Memory B cell (primary cell): ENCODE measurements at regions not wholly inside any gene's neighbourhood (a gene's known extent, or its start where the extent isn't known, plus 50 kb on each side); places are given as distances from the start of the nearest gene placed in this dataset.
"Not testable (repeated sequence)": the region's sequence is repeated elsewhere in the genome, so short reads cannot be mapped to it uniquely, and the experiment has no call there.

Experiments used
- ATAC-seq: fragments of 150-1000 bp; cut with Tn5 transposase; 2 replicates; pipeline ENCODE4 v1.10.0; 2021; ENCODE audit warnings: low read depth, mild to moderate bottlenecking, moderate library complexity
- DNase-seq, 2 donors: peaks; one replicate each; pipeline ENCODE4 v3.0.0; 2022; ENCODE audit warnings: low spot score in 2 of 2
- H3K27ac Mint-ChIP-seq: one replicate; pipeline ENCODE4 v1.8.0; 2022; ENCODE audit warnings: mild to moderate bottlenecking, moderate library complexity, mixed read lengths
- H3K27me3 Mint-ChIP-seq: one replicate; pipeline ENCODE4 v1.8.0; 2022; ENCODE audit warnings: mixed read lengths
- H3K36me3 Mint-ChIP-seq: one replicate; pipeline ENCODE4 v1.8.0; 2022; ENCODE audit warnings: mild to moderate bottlenecking, mixed read lengths
- H3K4me1 Mint-ChIP-seq: one replicate; pipeline ENCODE4 v1.8.0; 2022; ENCODE audit warnings: mixed read lengths
- H3K4me3 Mint-ChIP-seq: one replicate; pipeline ENCODE4 v1.8.0; 2022; ENCODE audit warnings: mild to moderate bottlenecking, moderate library complexity, mixed read lengths
- H3K9me3 Mint-ChIP-seq: one replicate; pipeline ENCODE4 v1.8.0; 2022; ENCODE audit warnings: mixed read lengths

GRCh38 chr14:106184771-106185170, 658.4 kb downstream of the TMEM121 start:
- not testable (repeated sequence) for H3K27ac Mint-ChIP-seq, H3K4me1 Mint-ChIP-seq, DNase-seq, H3K27me3 Mint-ChIP-seq, ATAC-seq, H3K9me3 Mint-ChIP-seq, H3K36me3 Mint-ChIP-seq
- H3K4me3 Mint-ChIP-seq: peak overlapping the region; percentile 32

- not testable (repeated sequence) for H3K27ac Mint-ChIP-seq, H3K27me3 Mint-ChIP-seq, H3K4me1 Mint-ChIP-seq, H3K9me3 Mint-ChIP-seq, DNase-seq, H3K36me3 Mint-ChIP-seq, ATAC-seq
- H3K4me3 Mint-ChIP-seq: peak overlapping the region; percentile 32
Measured at GRCh38 chr14:106185174-106185836, 658.9 kb downstream of the TMEM121 start.

GRCh38 chr14:106185837-106186233, 659.5 kb downstream of the TMEM121 start:
- H3K9me3 Mint-ChIP-seq: no peaks in the 10 kb centered on the region
- no peak overlapping the region for H3K4me3 Mint-ChIP-seq
- H3K27ac Mint-ChIP-seq: no peak overlapping the region
- no peaks in the 10 kb centered on the region for H3K36me3 Mint-ChIP-seq
- peaks cover 9% of the 10 kb centered on the region for H3K27me3 Mint-ChIP-seq
- ATAC-seq (peak; percentile 65), DNase-seq (peak in 1 of 2 donors; percentile 7)
- H3K4me1 Mint-ChIP-seq: peaks cover 2% of the 10 kb centered on the region

GRCh38 chr14:106187216-106187615, 660.8 kb downstream of the TMEM121 start:
- Mint-ChIP-seq H3K27me3 (peaks cover 9% of the 10 kb centered on the region), H3K36me3 (no peaks in the 10 kb centered on the region), H3K27ac (no peak overlapping the region), H3K4me1 (peaks cover 2% of the 10 kb centered on the region), H3K9me3 (no peaks in the 10 kb centered on the region), H3K4me3 (no peak overlapping the region)
- ATAC-seq (no peak), DNase-seq (no peak)

- H3K27ac Mint-ChIP-seq, DNase-seq, H3K4me3 Mint-ChIP-seq, H3K36me3 Mint-ChIP-seq, H3K9me3 Mint-ChIP-seq, H3K4me1 Mint-ChIP-seq, ATAC-seq: not testable (repeated sequence)
- peaks cover 11% of the 10 kb centered on the region for H3K27me3 Mint-ChIP-seq
Measured at GRCh38 chr14:106192701-106193100, 666.3 kb downstream of the TMEM121 start.

GRCh38 chr14:106196459-106196858, 670.1 kb downstream of the TMEM121 start:
- ATAC-seq, H3K4me3 Mint-ChIP-seq, H3K4me1 Mint-ChIP-seq, H3K27ac Mint-ChIP-seq, H3K36me3 Mint-ChIP-seq, DNase-seq, H3K27me3 Mint-ChIP-seq, H3K9me3 Mint-ChIP-seq: not testable (repeated sequence)

GRCh38 chr14:106197264-106197663, 670.9 kb downstream of the TMEM121 start:
- not testable (repeated sequence) for H3K27ac Mint-ChIP-seq, DNase-seq, H3K27me3 Mint-ChIP-seq, H3K4me1 Mint-ChIP-seq, ATAC-seq, H3K9me3 Mint-ChIP-seq, H3K4me3 Mint-ChIP-seq, H3K36me3 Mint-ChIP-seq

- no peaks in the 10 kb centered on the region for H3K4me1 Mint-ChIP-seq
- H3K27ac Mint-ChIP-seq: no peak overlapping the region
- DNase-seq (no peak), ATAC-seq (no peak)
- no peak overlapping the region for H3K4me3 Mint-ChIP-seq
- H3K9me3 Mint-ChIP-seq: no peaks in the 10 kb centered on the region
- peaks cover 13% of the 10 kb centered on the region for H3K27me3 Mint-ChIP-seq
- no peaks in the 10 kb centered on the region for H3K36me3 Mint-ChIP-seq
Measured at GRCh38 chr14:106199097-106199496, 672.7 kb downstream of the TMEM121 start.

GRCh38 chr14:106200541-106201315, 674.3 kb downstream of the TMEM121 start:
- Mint-ChIP-seq H3K36me3 (no peaks in the 10 kb centered on the region), H3K9me3 (no peaks in the 10 kb centered on the region), H3K4me3 (no peak overlapping the region), H3K27ac (no peak overlapping the region), H3K27me3 (peaks cover 17% of the 10 kb centered on the region), H3K4me1 (no peaks in the 10 kb centered on the region)
- ATAC-seq (no peak), DNase-seq (no peak)

GRCh38 chr14:106201376-106201775, 675.0 kb downstream of the TMEM121 start:
- no peaks in the 10 kb centered on the region for H3K9me3 Mint-ChIP-seq

GRCh38 chr14:106203438-106203837, 677.1 kb downstream of the TMEM121 start:
- peaks cover 22% of the 10 kb centered on the region for H3K27me3 Mint-ChIP-seq
- H3K27ac Mint-ChIP-seq: no peak overlapping the region
- H3K36me3 Mint-ChIP-seq: no peaks in the 10 kb centered on the region
- no peaks in the 10 kb centered on the region for H3K4me1 Mint-ChIP-seq
- DNase-seq (no peak), ATAC-seq (no peak)
- no peak overlapping the region for H3K4me3 Mint-ChIP-seq
- H3K9me3 Mint-ChIP-seq: no peaks in the 10 kb centered on the region

More at GRCh38 chr14:106201376-106201775, 675.0 kb downstream of the TMEM121 start:
- H3K27ac Mint-ChIP-seq: no peak overlapping the region
- no peak for ATAC-seq
- peaks cover 20% of the 10 kb centered on the region for H3K27me3 Mint-ChIP-seq
- no peak overlapping the region for H3K4me3 Mint-ChIP-seq
- DNase-seq: no peak
- H3K4me1 Mint-ChIP-seq: no peaks in the 10 kb centered on the region
- no peaks in the 10 kb centered on the region for H3K36me3 Mint-ChIP-seq

GRCh38 chr14:106204063-106204462, 677.7 kb downstream of the TMEM121 start:
- no peaks in the 10 kb centered on the region for H3K4me1 Mint-ChIP-seq
- H3K27me3 Mint-ChIP-seq: peaks cover 19% of the 10 kb centered on the region
- no peak overlapping the region for H3K27ac Mint-ChIP-seq
- no peak overlapping the region for H3K4me3 Mint-ChIP-seq
- no peak for ATAC-seq
- no peak for DNase-seq
- no peaks in the 10 kb centered on the region for H3K9me3 Mint-ChIP-seq
- no peaks in the 10 kb centered on the region for H3K36me3 Mint-ChIP-seq

GRCh38 chr14:106207316-106207715, 680.9 kb downstream of the TMEM121 start:
- Mint-ChIP-seq H3K36me3 (no peaks in the 10 kb centered on the region), H3K4me1 (peaks cover 2% of the 10 kb centered on the region), H3K4me3 (no peak overlapping the region), H3K27ac (no peak overlapping the region), H3K9me3 (no peaks in the 10 kb centered on the region), H3K27me3 (peaks cover 20% of the 10 kb centered on the region)
- DNase-seq (no peak), ATAC-seq (no peak)

- ATAC-seq: no peak
- peaks cover 19% of the 10 kb centered on the region for H3K27me3 Mint-ChIP-seq
Measured at GRCh38 chr14:106208794-106209193, 682.4 kb downstream of the TMEM121 start.

More at GRCh38 chr14:106208794-106209193, 682.4 kb downstream of the TMEM121 start:
- no peaks in the 10 kb centered on the region for H3K36me3 Mint-ChIP-seq
- no peaks in the 10 kb centered on the region for H3K9me3 Mint-ChIP-seq
- no peak overlapping the region for H3K4me3 Mint-ChIP-seq
- H3K27ac Mint-ChIP-seq: no peak overlapping the region
- H3K4me1 Mint-ChIP-seq: peaks cover 2% of the 10 kb centered on the region
- no peak for DNase-seq
